ENCODE measurements at regions not wholly inside any gene's neighbourhood (a gene's known extent, or its start where the extent isn't known, plus 50 kb on each side); places are given as distances from the start of the nearest gene placed in this dataset.

DNA sequence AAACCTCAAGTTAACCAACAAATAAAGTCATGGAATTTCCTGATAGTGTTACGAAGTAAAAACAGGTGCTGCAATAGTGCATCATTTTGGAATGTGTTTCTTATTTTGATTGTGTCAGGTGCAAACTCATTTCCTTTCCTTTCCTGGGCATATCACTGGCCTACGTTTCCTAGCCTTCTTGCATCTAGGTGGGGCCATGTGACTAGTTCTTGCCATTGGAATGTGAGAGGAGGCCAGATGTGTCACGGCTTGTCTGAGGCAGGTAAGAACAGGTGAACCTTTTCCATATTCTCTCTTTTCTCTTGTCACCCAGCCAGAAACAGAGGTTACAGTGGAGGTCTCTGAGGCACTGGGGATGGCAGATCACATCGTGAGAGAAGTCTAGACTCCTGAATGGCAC, 868.0 kb downstream of the RPA4 start:
- H3K9me3 ChIP-seq = no peaks in the 10 kb centered on the region
- no peak for TF ChIP-seq POLR2A (IDR thresholded peaks at IDR 0.05)
- TF ChIP-seq, protein P1, sequence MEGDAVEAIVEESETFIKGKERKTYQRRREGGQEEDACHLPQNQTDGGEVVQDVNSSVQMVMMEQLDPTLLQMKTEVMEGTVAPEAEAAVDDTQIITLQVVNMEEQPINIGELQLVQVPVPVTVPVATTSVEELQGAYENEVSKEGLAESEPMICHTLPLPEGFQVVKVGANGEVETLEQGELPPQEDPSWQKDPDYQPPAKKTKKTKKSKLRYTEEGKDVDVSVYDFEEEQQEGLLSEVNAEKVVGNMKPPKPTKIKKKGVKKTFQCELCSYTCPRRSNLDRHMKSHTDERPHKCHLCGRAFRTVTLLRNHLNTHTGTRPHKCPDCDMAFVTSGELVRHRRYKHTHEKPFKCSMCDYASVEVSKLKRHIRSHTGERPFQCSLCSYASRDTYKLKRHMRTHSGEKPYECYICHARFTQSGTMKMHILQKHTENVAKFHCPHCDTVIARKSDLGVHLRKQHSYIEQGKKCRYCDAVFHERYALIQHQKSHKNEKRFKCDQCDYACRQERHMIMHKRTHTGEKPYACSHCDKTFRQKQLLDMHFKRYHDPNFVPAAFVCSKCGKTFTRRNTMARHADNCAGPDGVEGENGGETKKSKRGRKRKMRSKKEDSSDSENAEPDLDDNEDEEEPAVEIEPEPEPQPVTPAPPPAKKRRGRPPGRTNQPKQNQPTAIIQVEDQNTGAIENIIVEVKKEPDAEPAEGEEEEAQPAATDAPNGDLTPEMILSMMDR (IDR thresholded peaks at IDR 0.05) = no peak
- no peak for TF ChIP-seq POLR2AphosphoS5 (IDR thresholded peaks at IDR 0.05)
- WGBS = 74% methylated on average over 4 of the region's 4 CpGs
- no peaks in the 10 kb centered on the region for H3K36me3 ChIP-seq
- no peak for DNase-seq (ENCODE audit: low spot score in 2 of 2)
- H3K4me3 ChIP-seq = no peak overlapping the region
- no peaks in the 10 kb centered on the region for H3K4me1 ChIP-seq
- no peak overlapping the region for H3K27ac ChIP-seq
- no peaks in the 10 kb centered on the region for H3K27me3 ChIP-seq

DNA sequence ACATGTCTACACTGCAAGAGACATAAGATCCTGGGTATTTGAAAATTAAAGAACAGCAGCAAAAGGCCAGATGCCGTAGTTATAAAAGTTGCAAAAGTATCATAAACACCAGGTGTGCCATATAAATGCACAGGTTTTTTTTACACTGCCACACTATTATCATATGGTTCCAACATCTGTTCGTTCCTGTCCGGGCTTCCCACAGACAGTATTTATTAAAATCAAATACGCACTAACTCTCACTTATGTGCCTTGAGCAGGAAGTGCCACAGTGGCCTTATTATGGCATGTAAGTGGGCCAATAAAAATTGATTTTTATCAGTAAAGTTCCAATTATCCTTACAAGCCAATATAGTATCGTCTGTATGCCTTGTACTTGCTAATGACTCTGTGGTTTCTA, 873.2 kb downstream of the RPA4 start:
- Histone ChIP-seq H3K36me3 (no peaks in the 10 kb centered on the region), H3K27me3 (no peaks in the 10 kb centered on the region), H3K4me1 (no peaks in the 10 kb centered on the region), H3K4me3 (no peak overlapping the region), H3K9me3 (no peaks in the 10 kb centered on the region), H3K27ac (no peak overlapping the region)
- TF ChIP-seq, protein P1 (IDR thresholded peaks at IDR 0.05) = no peak
- TF ChIP-seq POLR2AphosphoS5 (IDR thresholded peaks at IDR 0.05) (no peak), EP300 (IDR thresholded peaks at IDR 0.05) (no peak), POLR2A (IDR thresholded peaks at IDR 0.05) (no peak)
- no peak for DNase-seq (ENCODE audit: low spot score in 2 of 2)
- 77% methylated on average over 5 of the region's 5 CpGs for WGBS

DNA sequence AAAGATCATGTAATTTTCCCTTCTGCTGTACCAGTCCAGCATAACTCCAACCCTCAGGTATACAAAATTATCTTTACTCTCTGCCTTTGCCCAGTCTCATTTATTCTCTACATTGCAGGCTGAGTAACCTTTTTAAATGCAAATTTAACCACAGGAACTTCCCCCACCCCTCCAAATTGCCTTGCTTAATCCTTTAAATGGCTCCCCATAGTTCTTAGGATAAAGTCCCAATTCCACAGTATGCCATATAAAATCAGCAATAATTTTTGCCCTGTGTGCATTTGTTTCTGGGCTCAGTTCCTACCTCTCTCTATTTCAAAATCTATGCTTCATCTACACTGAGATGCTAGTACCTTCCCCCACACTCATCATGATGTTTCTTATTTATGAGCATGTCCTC, 879.7 kb downstream of the RPA4 start:
- H3K27me3 ChIP-seq = no peaks in the 10 kb centered on the region
- no peak overlapping the region for H3K4me3 ChIP-seq
- H3K36me3 ChIP-seq = no peaks in the 10 kb centered on the region
- no peak for DNase-seq (ENCODE audit: low spot score in 2 of 2)
- H3K9me3 ChIP-seq = no peaks in the 10 kb centered on the region
- no peak overlapping the region for H3K27ac ChIP-seq
- H3K4me1 ChIP-seq = no peaks in the 10 kb centered on the region
- no peak for TF ChIP-seq POLR2A (IDR thresholded peaks at IDR 0.05)
- no peak for TF ChIP-seq POLR2AphosphoS5 (IDR thresholded peaks at IDR 0.05)
- TF ChIP-seq EP300 (IDR thresholded peaks at IDR 0.05) = no peak
- TF ChIP-seq, protein P1 (IDR thresholded peaks at IDR 0.05) = no peak

DNA sequence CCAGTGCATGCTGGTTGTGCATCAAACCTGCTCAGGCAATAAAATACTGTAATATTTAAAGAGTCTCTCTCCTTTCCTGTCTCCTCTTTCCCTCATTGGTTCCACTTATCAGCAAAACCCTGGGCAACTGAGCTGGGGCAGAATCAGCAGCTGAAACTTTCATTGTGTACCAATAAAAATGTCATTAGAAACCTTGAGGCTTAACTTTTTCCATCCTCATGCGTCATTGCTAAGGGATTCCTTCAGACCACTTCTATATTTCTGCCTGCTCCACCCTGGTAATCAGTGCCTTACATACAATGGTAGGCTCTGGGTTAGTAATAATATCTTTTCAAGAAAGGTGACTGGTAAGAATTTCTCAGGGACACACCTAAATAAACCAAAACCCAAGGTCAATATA, 880.3 kb downstream of the RPA4 start:
- Histone ChIP-seq H3K36me3 (no peaks in the 10 kb centered on the region), H3K27ac (no peak overlapping the region), H3K4me1 (no peaks in the 10 kb centered on the region), H3K27me3 (no peaks in the 10 kb centered on the region), H3K4me3 (no peak overlapping the region), H3K9me3 (no peaks in the 10 kb centered on the region)
- DNase-seq (ENCODE audit: low spot score in 2 of 2) = no peak
- TF ChIP-seq, protein P1 (IDR thresholded peaks at IDR 0.05) = no peak
- no peak for TF ChIP-seq POLR2A (IDR thresholded peaks at IDR 0.05)
- TF ChIP-seq EP300 (IDR thresholded peaks at IDR 0.05) = no peak
- no peak for TF ChIP-seq POLR2AphosphoS5 (IDR thresholded peaks at IDR 0.05)
- WGBS = 0% methylated on average over 1 of the region's 1 CpG

DNA sequence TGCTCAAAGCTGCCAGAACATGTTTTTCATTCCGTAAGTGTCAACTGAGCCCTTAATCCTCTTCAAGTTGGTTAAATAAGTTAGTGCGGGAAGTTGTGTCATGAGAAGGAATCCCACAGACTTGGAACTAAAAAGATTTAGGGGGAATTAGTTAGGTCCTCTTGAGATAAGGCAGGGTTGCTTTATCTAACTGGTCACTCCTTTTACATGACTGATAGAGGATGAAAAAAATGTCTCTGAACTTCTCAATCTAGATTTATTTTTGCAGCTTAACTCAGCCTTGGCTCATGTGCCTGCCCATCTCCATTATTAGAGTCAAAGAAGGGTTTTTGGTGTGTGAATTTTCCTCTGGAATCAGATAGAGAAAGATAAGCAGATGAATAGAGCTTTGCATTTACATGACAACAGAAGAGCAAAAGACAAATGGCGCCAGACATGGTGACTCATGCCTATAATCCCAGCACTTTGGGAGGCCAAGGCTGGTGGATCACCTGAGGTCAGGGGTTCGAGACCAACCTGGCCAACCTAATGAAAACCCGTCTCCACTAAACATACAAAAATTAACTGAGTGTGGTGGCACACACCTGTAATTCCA, 882.9 kb downstream of the RPA4 start:
- Histone ChIP-seq H3K36me3 (no peaks in the 10 kb centered on the region), H3K4me3 (no peak overlapping the region), H3K27ac (no peak overlapping the region), H3K27me3 (no peaks in the 10 kb centered on the region), H3K4me1 (no peaks in the 10 kb centered on the region), H3K9me3 (no peaks in the 10 kb centered on the region)
- TF ChIP-seq POLR2AphosphoS5 (IDR thresholded peaks at IDR 0.05) = no peak
- no peak for TF ChIP-seq EP300 (IDR thresholded peaks at IDR 0.05)
- TF ChIP-seq, protein P1 (IDR thresholded peaks at IDR 0.05) = no peak
- no peak for TF ChIP-seq POLR2A (IDR thresholded peaks at IDR 0.05)
- DNase-seq (ENCODE audit: low spot score in 2 of 2) = no peak
- 72% methylated on average over 5 of the region's 5 CpGs for WGBS

All from suprapubic skin (tissue), 4 donors.